GM23338 (cell line): ENCODE measurements at regions not wholly inside any gene's neighbourhood (a gene's known extent, or its start where the extent isn't known, plus 50 kb on each side); places are given as distances from the start of the nearest gene placed in this dataset.

Source experiments
- ATAC-seq: fragments of 200-7000 bp; cut with Tn5 transposase; 3 replicates; pipeline ENCODE4 v1.9.1; 2020
- DNase-seq: peaks from one replicate; pipeline ENCODE4 v3.0.0-alpha.2; 2015; ENCODE audit warnings: low spot score
- H2AFZ ChIP-seq: fragments of 200-600 bp; sonication (generic); 2 replicates; pipeline ENCODE4 v1.8.0; 2016; ENCODE audit warnings: antibody characterized with exemption, mild to moderate bottlenecking, moderate library complexity
- H3F3A ChIP-seq: fragments of 200-600 bp; sonication (generic); replicated peaks from 2 replicates; pipeline ENCODE4 v1.8.0; 2017; ENCODE audit warnings: antibody characterized with exemption, mixed run types, low read depth
- H3K27ac ChIP-seq: fragments of 200-600 bp; sonication (generic); 2 replicates; pipeline ENCODE4 v1.6.1; 2016; ENCODE audit warnings: low read depth
- H3K27me3 ChIP-seq: fragments of 200-600 bp; sonication (generic); 2 replicates; pipeline ENCODE4 v1.8.0; 2016; ENCODE audit warnings: mild to moderate bottlenecking, mixed run types, moderate library complexity; ENCODE audit not compliant: insufficient read depth
- H3K36me3 ChIP-seq: fragments of 200-600 bp; sonication (generic); 2 replicates; pipeline ENCODE4 v1.8.0; 2016; ENCODE audit warnings: mild to moderate bottlenecking; ENCODE audit not compliant: insufficient read depth
- H3K4me1 ChIP-seq: fragments of 200-600 bp; sonication (generic); 2 replicates; pipeline ENCODE4 v1.8.0; 2016; ENCODE audit warnings: mild to moderate bottlenecking, moderate library complexity; ENCODE audit not compliant: insufficient read depth
- H3K4me2 ChIP-seq: fragments of 200-600 bp; sonication (generic); 2 replicates; pipeline ENCODE4 v1.7.1; 2017; ENCODE audit warnings: mixed run types
- H3K4me3 ChIP-seq: fragments of 200-600 bp; sonication (generic); 2 replicates; pipeline ENCODE4 v1.6.1; 2016; ENCODE audit warnings: mixed run types
- H3K79me2 ChIP-seq: fragments of 200-600 bp; sonication (generic); replicated peaks from 2 replicates; pipeline ENCODE4 v1.8.0; 2017; ENCODE audit warnings: mild to moderate bottlenecking; ENCODE audit not compliant: insufficient read depth
- H3K9me2 ChIP-seq: fragments of 200-600 bp; sonication (generic); 2 replicates; pipeline ENCODE4 v1.8.0; 2017; ENCODE audit not compliant: insufficient read depth
- H4K20me1 ChIP-seq: fragments of 200-600 bp; sonication (generic); replicated peaks from 2 replicates; pipeline ENCODE4 v1.8.0; 2017; ENCODE audit warnings: mild to moderate bottlenecking; ENCODE audit not compliant: insufficient read depth
- H3K27ac Mint-ChIP-seq: 2 replicates; pipeline ENCODE4 v1.8.0; 2020; ENCODE audit warnings: inconsistent platforms, mild to moderate bottlenecking, moderate library complexity, mixed read lengths
- H3K27me3 Mint-ChIP-seq: 3 replicates; pipeline ENCODE4 v1.8.0; 2022; ENCODE audit warnings: low read depth, mild to moderate bottlenecking, moderate library complexity, mixed read lengths, inconsistent platforms; ENCODE audit not compliant: insufficient read depth, poor library complexity
- H3K36me3 Mint-ChIP-seq: 3 replicates; pipeline ENCODE4 v1.8.0; 2021; ENCODE audit warnings: low read depth, mild to moderate bottlenecking, inconsistent platforms, moderate library complexity, mixed read lengths
- H3K4me1 Mint-ChIP-seq: 3 replicates; pipeline ENCODE4 v1.8.0; 2020; ENCODE audit warnings: mild to moderate bottlenecking, inconsistent platforms, mixed read lengths
- H3K4me3 Mint-ChIP-seq: 3 replicates; pipeline ENCODE4 v1.8.0; 2021; ENCODE audit warnings: moderate library complexity, mild to moderate bottlenecking, inconsistent platforms, mixed read lengths
- H3K9me3 Mint-ChIP-seq: 3 replicates; pipeline ENCODE4 v1.8.0; 2020; ENCODE audit warnings: moderate library complexity, mild to moderate bottlenecking, inconsistent platforms, mixed read lengths
- CREB1 ChIP-seq: fragments of 250-450 bp; sonication (Bioruptor Pico); IDR thresholded peaks from 2 replicates; pipeline ENCODE4 v1.5.0; 2020; ENCODE audit warnings: low read depth, mild to moderate bottlenecking, moderate library complexity
- CTCF ChIP-seq, 2 experiments: fragments of 200-600 bp in 1 of 2; sonication (generic) in 1 of 2; conservative IDR thresholded peaks; 2 replicates each; pipeline versions ENCODE4 v1.5.1 to v1.6.1; 2016 to 2017; ENCODE audit warnings: antibody characterized with exemption in 2 of 2, low read depth in 2 of 2, mild to moderate bottlenecking in 2 of 2, moderate library complexity in 1 of 2
- ETS1 ChIP-seq: IDR thresholded peaks from 2 replicates; pipeline ENCODE4 v1.6.1; 2016; ENCODE audit warnings: antibody characterized with exemption
- EZH2 ChIP-seq: fragments of 200-600 bp; sonication (generic); IDR thresholded peaks from one replicate; pipeline ENCODE4 v1.8.0; 2017; ENCODE audit warnings: antibody characterized with exemption, mild to moderate bottlenecking, low read depth; ENCODE audit not compliant: unreplicated experiment
- EZH2phosphoT487 ChIP-seq: fragments of 200-600 bp; sonication (generic); IDR thresholded peaks from one replicate; pipeline ENCODE4 v1.8.1; 2018; ENCODE audit warnings: antibody characterized with exemption; ENCODE audit not compliant: unreplicated experiment
- JUNB ChIP-seq: IDR thresholded peaks from one replicate; pipeline ENCODE4 v1.6.1; 2016; ENCODE audit warnings: antibody characterized with exemption; ENCODE audit not compliant: unreplicated experiment
- POLR2AphosphoS5 ChIP-seq: IDR thresholded peaks from 2 replicates; pipeline ENCODE4 v1.6.1; 2016; ENCODE audit warnings: antibody characterized with exemption, low read depth
- REST ChIP-seq: IDR thresholded peaks from one replicate; pipeline ENCODE4 v1.6.1; 2018; ENCODE audit warnings: antibody characterized with exemption; ENCODE audit not compliant: unreplicated experiment
- ZNF114 ChIP-seq: fragments of 250-450 bp; sonication (Bioruptor Pico); IDR thresholded peaks from 2 replicates; pipeline ENCODE4 v1.5.0; 2020; ENCODE audit warnings: mild to moderate bottlenecking, moderate library complexity
- ZNF331 ChIP-seq: fragments of 250-450 bp; sonication (Bioruptor Pico); IDR thresholded peaks from 2 replicates; pipeline ENCODE4 v1.5.0; 2020; ENCODE audit warnings: low read depth, mild to moderate bottlenecking, moderate library complexity

- no peak for TF ChIP-seq REST
- TF ChIP-seq ZNF114 = no peak
- no peak for TF ChIP-seq CREB1
- no peak for TF ChIP-seq ZNF331 (CRISPR knock-in tag)
- no peak for TF ChIP-seq ETS1
- no peak for TF ChIP-seq JUNB
Observed at GRCh38 chr12:77617818-77618217, 212.9 kb upstream of the NAV3 start (continued).

GRCh38 chr12:77615332-77615731, 215.4 kb upstream of the NAV3 start:
- Histone ChIP-seq H3K4me2 (no peak overlapping the region), H3K9me2 (peaks cover 4% of the 10 kb centered on the region; the same call in 1 of the 2 replicates), H3K27ac (no peak overlapping the region), H3K4me1 (peaks cover 13% of the 10 kb centered on the region), H3F3A (no peaks in the 10 kb centered on the region), H3K79me2 (no peaks in the 10 kb centered on the region), H3K27me3 (no peaks in the 10 kb centered on the region), H4K20me1 (no peaks in the 10 kb centered on the region), H3K36me3 (no peaks in the 10 kb centered on the region), H2AFZ (no peak overlapping the region), H3K4me3 (no peak overlapping the region)
- peak; percentile 78 for DNase-seq
- H3K4me3 Mint-ChIP-seq = no peak overlapping the region
- H3K27me3 Mint-ChIP-seq = peaks cover 4% of the 10 kb centered on the region
- H3K27ac Mint-ChIP-seq = no peak overlapping the region
- peak; percentile 83 to 85 for TF ChIP-seq CTCF (conservative IDR thresholded peaks at IDR 0.05; ENCODE audit: low read depth in 2 of 2)
- no peak for TF ChIP-seq ZNF331 (CRISPR knock-in tag)
- H3K9me3 Mint-ChIP-seq = peaks cover 2% of the 10 kb centered on the region
- H3K4me1 Mint-ChIP-seq = peaks cover 11% of the 10 kb centered on the region; the same call in 2 of the 3 replicates
- ATAC-seq = peak; percentile 88
- H3K36me3 Mint-ChIP-seq = peaks cover 4% of the 10 kb centered on the region; the same call in 2 of the 3 replicates

GRCh38 chr12:77613411-77613810, 217.3 kb upstream of the NAV3 start:
- Histone ChIP-seq H4K20me1 (no peaks in the 10 kb centered on the region), H3K79me2 (no peaks in the 10 kb centered on the region), H3K27ac (no peak overlapping the region), H3K9me2 (peaks cover 4% of the 10 kb centered on the region; the same call in 1 of the 2 replicates), H2AFZ (no peak overlapping the region), H3K27me3 (no peaks in the 10 kb centered on the region), H3F3A (no peaks in the 10 kb centered on the region), H3K4me3 (no peak overlapping the region), H3K36me3 (no peaks in the 10 kb centered on the region), H3K4me1 (peaks cover 13% of the 10 kb centered on the region), H3K4me2 (peak overlapping the region; percentile 48)
- peaks cover 4% of the 10 kb centered on the region; the same call in 2 of the 3 replicates for H3K36me3 Mint-ChIP-seq
- DNase-seq = no peak
- no peak overlapping the region for H3K4me3 Mint-ChIP-seq
- peaks cover 11% of the 10 kb centered on the region; the same call in 2 of the 3 replicates for H3K4me1 Mint-ChIP-seq
- ATAC-seq = peak; percentile 24; the same call in 2 of the 3 replicates
- H3K9me3 Mint-ChIP-seq = peaks cover 2% of the 10 kb centered on the region
- no peak for TF ChIP-seq JUNB
- no peak for TF ChIP-seq ZNF331 (CRISPR knock-in tag)
- no peak for TF ChIP-seq EZH2phosphoT487
- no peak for TF ChIP-seq EZH2
- TF ChIP-seq ZNF114 = no peak
- no peak for TF ChIP-seq CREB1
- no peak for TF ChIP-seq POLR2AphosphoS5
- TF ChIP-seq REST = no peak
- H3K27ac Mint-ChIP-seq = no peak overlapping the region; the same call in 1 of the 2 replicates
- peaks cover 4% of the 10 kb centered on the region for H3K27me3 Mint-ChIP-seq
